NCI-H187 (cell line): ENCODE measurements at regions not wholly inside any gene's neighbourhood (a gene's known extent, or its start where the extent isn't known, plus 50 kb on each side); places are given as distances from the start of the nearest gene placed in this dataset.

Experiments
- DNase-seq, 2 experiments: peaks; one replicate each; lab custom pipeline; 2025; lab: John Stamatoyannopoulos, UW

- no peak for DNase-seq
Measured at GRCh38 chr2:30048636-30049175, 98.1 kb upstream of the YPEL5 start.

DNA sequence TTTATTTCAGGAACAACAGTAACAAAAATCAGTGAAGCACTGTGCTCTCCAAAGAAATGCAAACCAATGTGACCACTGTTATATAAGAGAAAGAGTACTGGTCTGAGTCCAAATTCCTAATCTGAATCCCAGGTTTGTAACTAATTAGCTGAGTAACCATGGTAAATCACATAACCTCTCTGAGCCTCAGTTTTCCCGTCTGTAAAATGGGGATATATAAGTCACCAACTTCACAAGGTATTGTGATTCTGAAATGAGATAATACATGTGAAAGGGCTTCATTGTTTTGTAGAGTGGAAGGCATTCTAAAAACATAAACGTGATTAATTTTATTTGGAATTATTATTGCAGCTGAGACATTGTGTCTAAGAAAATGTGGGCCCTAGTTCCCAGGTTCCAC, 91.3 kb upstream of the YPEL5 start:
- no peak for DNase-seq

DNA sequence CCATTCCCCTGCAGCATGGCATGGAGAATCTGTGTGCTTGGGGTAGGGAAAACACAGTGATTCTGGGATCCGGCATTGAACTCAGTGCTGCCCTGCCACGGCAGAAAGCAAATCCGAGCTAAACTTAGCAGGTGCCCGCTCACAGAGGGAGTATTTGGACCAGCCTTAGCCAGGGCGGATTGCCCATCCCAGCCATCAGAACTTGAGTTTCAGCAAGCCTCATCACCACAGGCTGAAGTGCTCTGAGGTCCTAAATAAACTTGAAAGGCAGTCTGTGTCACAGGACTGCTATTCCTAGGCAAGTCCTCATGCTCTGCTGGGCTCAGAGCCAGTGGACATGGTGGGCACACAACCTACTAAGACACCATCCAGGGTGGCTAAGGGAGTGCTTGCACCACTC, 86.2 kb upstream of the YPEL5 start:
- DNase-seq: no peak

DNA sequence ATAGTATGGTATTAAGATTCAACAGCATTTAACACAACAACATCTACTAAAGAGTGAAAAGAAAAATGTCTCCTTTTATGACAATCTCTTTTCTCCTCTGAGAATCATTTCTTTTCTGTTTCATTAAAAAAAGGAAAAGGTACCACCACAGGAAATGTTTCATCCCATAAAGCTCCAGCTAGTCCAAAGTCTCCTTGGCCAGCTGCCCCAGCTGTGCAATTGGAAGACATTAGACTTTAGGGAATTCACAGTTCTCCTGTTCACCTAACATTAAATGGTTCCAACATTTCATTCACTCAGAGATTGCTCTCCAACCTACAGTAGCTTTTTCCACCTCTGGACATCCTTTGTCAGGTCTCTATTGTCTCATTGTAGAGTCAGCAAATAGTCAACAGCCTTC, 78.7 kb upstream of the YPEL5 start:
- DNase-seq: no peak

DNA sequence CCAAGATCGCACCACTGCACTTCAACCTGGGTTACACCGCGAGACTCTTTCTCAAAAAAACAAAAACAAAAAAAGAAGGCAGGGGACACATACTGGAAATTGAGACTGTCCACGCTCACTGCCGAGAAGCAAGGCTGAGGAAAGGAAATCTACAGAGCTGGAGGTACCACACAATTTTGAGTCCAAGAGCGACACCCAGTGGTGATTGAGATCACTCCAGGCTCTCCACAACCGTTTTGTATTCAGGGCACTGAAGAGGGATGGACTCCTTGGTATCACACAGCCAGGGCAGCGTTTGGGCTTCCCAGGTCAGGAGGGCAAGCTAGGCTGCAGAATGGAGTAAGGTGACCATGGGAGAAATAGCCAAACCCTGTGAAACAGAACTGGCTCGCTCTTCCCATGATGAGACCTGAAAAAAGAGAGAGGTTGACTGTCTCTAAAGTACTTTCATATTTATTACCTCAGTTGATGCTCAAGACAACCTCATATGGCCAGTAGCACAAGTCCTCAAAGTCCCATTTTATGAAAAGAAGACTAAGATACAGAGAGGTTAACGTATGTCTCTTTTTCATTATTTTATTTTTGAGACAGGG, 74.5 kb upstream of the YPEL5 start:
- peak; percentile 52 to 69 for DNase-seq

DNA sequence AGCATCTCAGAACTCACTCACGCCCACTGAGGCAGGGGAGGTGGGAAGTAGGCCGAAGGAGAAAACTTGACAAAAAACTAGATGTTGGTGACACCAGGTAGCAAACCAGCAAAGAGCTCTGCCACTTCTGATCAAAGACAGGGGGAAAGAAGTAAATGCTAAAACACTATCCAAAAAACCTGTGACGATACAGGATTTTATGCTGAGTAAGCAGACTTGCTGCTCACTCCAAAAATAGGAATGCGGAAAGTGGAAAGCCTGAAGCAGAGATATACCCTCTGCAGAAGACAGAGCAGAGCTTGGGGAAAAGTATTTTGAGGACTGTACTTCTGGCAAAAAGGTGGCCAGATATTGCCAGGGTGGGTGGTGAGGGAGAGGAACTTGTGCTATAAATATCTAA, 73.3 kb upstream of the YPEL5 start:
- DNase-seq: no peak

DNA sequence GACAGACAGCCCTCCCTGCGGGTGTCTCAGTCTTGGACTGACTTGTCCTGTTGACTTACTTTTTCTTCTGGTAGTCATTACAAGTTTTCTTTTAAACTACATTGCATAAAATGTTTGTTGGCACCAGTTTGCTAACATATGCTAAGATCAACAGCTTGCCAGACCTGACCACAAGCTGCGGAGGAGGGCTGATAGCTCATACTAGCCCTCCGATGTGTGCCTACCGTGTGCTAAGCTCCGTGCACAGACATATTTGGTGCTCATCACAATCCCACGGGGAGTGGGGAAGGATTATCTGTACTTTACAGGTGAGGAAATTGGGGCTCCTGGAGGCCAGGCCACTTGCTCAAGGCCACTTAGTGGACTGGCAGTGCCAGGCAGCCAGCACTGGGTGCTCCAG, 72.8 kb upstream of the YPEL5 start:
- DNase-seq: no peak

DNA sequence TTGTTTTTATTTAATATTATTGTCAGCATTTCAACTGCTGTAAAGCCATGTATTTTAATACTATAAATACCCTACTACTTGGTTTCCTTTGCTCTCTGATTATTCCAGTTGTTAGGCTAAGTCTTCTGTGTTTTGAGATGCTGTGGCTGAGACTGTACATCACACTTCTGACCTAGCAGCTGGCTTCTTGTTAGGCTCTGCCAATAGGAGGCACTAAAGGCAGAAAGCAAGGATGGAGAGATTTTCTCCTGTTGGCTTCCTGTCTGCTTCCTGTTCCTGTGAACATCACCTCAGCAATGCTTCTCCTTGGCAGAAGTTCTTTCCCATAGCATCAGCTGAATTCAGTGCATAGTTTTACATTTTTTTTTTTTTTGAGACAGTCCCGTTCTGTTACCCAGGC, 68.3 kb upstream of the YPEL5 start:
- no peak for DNase-seq

DNA sequence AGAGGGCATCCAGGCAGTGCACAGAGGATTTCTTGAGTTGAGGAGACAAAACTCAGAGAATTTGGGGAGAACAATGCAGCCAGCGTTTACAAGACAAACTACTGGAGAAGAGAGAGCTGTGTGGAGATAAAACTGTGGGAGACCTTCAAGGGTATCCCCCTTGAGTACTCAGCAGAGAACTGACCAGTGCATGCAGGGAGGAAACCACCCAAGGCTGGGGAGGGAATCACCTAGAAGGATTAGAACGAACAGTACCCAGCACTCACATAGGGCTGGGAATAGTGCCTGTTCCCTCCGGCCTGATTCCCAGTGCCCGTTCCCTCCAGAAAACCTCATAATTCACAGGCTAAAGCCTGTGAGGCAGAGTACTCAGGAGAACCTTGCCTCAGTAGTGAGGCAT, 61.9 kb upstream of the YPEL5 start:
- DNase-seq: no peak

GRCh38 chr2:30089171-30089570, 57.6 kb upstream of the YPEL5 start:
- no peak for DNase-seq

DNA sequence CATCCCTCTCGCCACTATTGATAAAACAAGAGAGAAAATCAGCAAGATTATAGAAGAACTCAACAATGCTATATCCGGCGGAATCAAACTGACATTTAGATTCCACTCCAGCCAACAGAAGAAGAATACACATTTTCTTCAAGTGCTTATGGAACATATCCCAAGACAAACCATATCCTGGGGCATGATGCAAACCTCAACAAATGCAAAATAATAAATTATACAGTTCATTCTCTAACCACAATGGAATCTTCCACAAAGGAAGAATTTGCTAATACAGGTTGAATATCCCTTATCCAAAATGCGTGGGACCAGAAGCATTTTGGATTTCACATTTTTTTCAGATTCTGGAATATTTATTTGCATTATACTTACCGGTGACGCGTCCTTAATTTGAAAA, 51.4 kb upstream of the YPEL5 start:
- DNase-seq: no peak

DNA sequence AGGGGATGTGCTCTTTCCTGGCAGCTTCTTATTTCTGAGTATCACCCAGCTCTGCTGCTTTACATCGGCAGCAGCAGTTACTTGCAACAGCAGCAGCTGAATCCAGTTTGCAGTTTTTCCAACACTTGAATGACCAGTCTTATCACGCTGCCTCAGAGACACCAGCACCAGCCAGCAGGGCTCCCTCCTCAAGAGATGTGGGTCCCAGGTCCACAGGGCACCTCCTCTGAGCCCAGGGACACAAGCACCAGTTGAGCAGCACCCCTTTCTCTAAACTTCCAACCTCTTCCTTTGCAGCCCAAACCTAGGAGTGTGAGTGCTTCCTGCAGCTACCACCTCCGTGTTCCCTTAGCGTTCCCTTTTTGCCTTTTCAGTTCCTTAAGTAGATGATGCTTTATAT, 50.4 kb upstream of the YPEL5 start:
- DNase-seq: no peak
